HCT116 (cell line): ENCODE measurements at regions not wholly inside any gene's neighbourhood (a gene's known extent, or its start where the extent isn't known, plus 50 kb on each side); places are given as distances from the start of the nearest gene placed in this dataset.

ENCODE experiments used
- ATAC-seq: fragments of 200-7000 bp; cut with Tn5 transposase; 2 replicates; pipeline ENCODE4 v1.9.1; 2020; ENCODE audit warnings: mild to moderate bottlenecking, moderate library complexity
- BruUV-seq: library from RNA; stranded (reverse); fragments of 400-500 nt; replicated peaks from 2 replicates; lab custom pipeline; 2021; lab: Mats Ljungman, UMichigan
- CTCF ChIA-PET: fragments of 300-600 bp; sonication (Branson Sonifier 250); formaldehyde crosslinking; loops from one replicate; lab custom pipeline; 2021; ENCODE audit warnings: antibody characterized with exemption; lab: Charles Lee
- POLR2A ChIA-PET: fragments of 300-600, 350-600 bp; sonication (Branson Sonifier 250); formaldehyde crosslinking; loops from one replicate; lab custom pipeline; 2021; ENCODE audit warnings: antibody characterized with exemption; lab: Charles Lee
- RAD21 ChIA-PET, 2 experiments: fragments of 300-600 bp; sonication (Branson Sonifier 250); formaldehyde crosslinking; loops; one replicate each; lab custom pipeline; 2023; ENCODE audit warnings: low total read pairs in 2 of 2; ENCODE audit not compliant: uncharacterized antibody in 2 of 2, unreplicated experiment in 2 of 2, low non-redundant PET in 1 of 2; lab: Charles Lee
- DNase-seq: peaks from one replicate; pipeline ENCODE4 v3.0.0-alpha.2; 2010; ENCODE audit warnings: low read depth, low spot score
- H2AFZ ChIP-seq: fragments of 200-600 bp; shearing (Covaris generic), sonication (generic); 2 replicates; pipeline ENCODE4 v1.6.1; 2017; ENCODE audit warnings: low read depth, mixed run types, mixed read lengths, antibody characterized with exemption, low read length; ENCODE audit not compliant: poor library complexity, severe bottlenecking
- H3K27ac ChIP-seq: 2 replicates; pipeline ENCODE4 v1.5.1; 2012; ENCODE audit warnings: low read depth, low read length
- H3K27me3 ChIP-seq: fragments of 200-600 bp; sonication (generic); 2 replicates; pipeline ENCODE4 v1.6.1; 2016; ENCODE audit warnings: mixed run types, low read length, mixed read lengths; ENCODE audit not compliant: insufficient read depth
- H3K36me3 ChIP-seq, 2 experiments: fragments of 200-500 bp in 1 of 2; fragments of 200-600 bp in 1 of 2; sonication (Bioruptor generic) in 1 of 2; sonication (generic) in 1 of 2; 2 replicates each; pipeline versions ENCODE4 v1.5.1 to v1.6.1; 2014 to 2016; ENCODE audit warnings: low read length in 2 of 2, inconsistent platforms in 1 of 2, mixed read lengths in 1 of 2, mixed run types in 1 of 2; ENCODE audit not compliant: insufficient read depth in 2 of 2, control insufficient read depth in 1 of 2
- H3K4me1 ChIP-seq, 2 experiments: fragments of 200-600 bp in 1 of 2; sonication (generic) in 1 of 2; 2 replicates each; pipeline versions ENCODE4 v1.5.1 to v1.6.1; 2012 to 2017; ENCODE audit warnings: low read length in 2 of 2, inconsistent platforms in 1 of 2, mild to moderate bottlenecking in 1 of 2, mixed read lengths in 1 of 2, mixed run types in 1 of 2, moderate library complexity in 1 of 2; ENCODE audit not compliant: insufficient read depth in 2 of 2, control insufficient read depth in 1 of 2
- H3K4me2 ChIP-seq: fragments of 200-600 bp; sonication (generic); 2 replicates; pipeline ENCODE4 v1.6.1; 2017; ENCODE audit warnings: mixed run types, low read length, mixed read lengths
- H3K4me3 ChIP-seq, 2 experiments: fragments of 200-600 bp in 1 of 2; sonication (generic) in 1 of 2; replicated peaks in 1 of 2; 2 replicates each; pipeline ENCODE4 v1.5.1; 2011 to 2016; ENCODE audit warnings: low read length in 2 of 2, control low read depth in 1 of 2, low read depth in 1 of 2, mild to moderate bottlenecking in 1 of 2, mixed read lengths in 1 of 2, mixed run types in 1 of 2
- H3K79me2 ChIP-seq: fragments of 200-600 bp; sonication (generic); 2 replicates; pipeline ENCODE4 v1.6.1; 2017; ENCODE audit warnings: mild to moderate bottlenecking, mixed run types, low read length, moderate library complexity, mixed read lengths; ENCODE audit not compliant: insufficient read depth
- H3K9ac ChIP-seq: fragments of 200-600 bp; sonication (generic); 2 replicates; pipeline ENCODE4 v1.6.1; 2016; ENCODE audit warnings: low read length, mixed read lengths
- H3K9me2 ChIP-seq: fragments of 200-600 bp; sonication (generic), shearing (Covaris generic); 2 replicates; pipeline ENCODE4 v1.6.1; 2017; ENCODE audit warnings: mixed run types, mild to moderate bottlenecking, moderate library complexity; ENCODE audit not compliant: insufficient read depth
- H3K9me3 ChIP-seq, 2 experiments: fragments of 200-500 bp in 1 of 2; fragments of 200-600 bp in 1 of 2; sonication (Bioruptor generic) in 1 of 2; sonication (generic) in 1 of 2; 2 replicates each; pipeline ENCODE4 v1.6.1; 2014 to 2017; ENCODE audit warnings: low read length in 2 of 2, mixed read lengths in 2 of 2, inconsistent platforms in 1 of 2, low read depth in 1 of 2, mild to moderate bottlenecking in 1 of 2, mixed run types in 1 of 2, moderate library complexity in 1 of 2; ENCODE audit not compliant: control insufficient read depth in 1 of 2, insufficient read depth in 1 of 2
- H4K20me1 ChIP-seq: fragments of 200-600 bp; sonication (generic), shearing (Covaris generic); 2 replicates; pipeline ENCODE4 v1.6.1; 2017; ENCODE audit warnings: mixed run types, mild to moderate bottlenecking, moderate library complexity; ENCODE audit not compliant: insufficient read depth
- CEBPB ChIP-seq: IDR thresholded peaks from 2 replicates; pipeline ENCODE4 v1.6.1; 2012; ENCODE audit warnings: low read depth
- EZH2phosphoT487 ChIP-seq: fragments of 200-600 bp; IDR thresholded peaks from 2 replicates; pipeline ENCODE4 v1.6.1; 2018; ENCODE audit warnings: antibody characterized with exemption, borderline replicate concordance
- FOSL1 ChIP-seq: IDR thresholded peaks from 2 replicates; pipeline ENCODE4 v1.6.1; 2012; ENCODE audit warnings: low read depth
- JUND ChIP-seq: IDR thresholded peaks from 2 replicates; pipeline ENCODE4 v1.6.1; 2012
- POLR2A ChIP-seq: IDR thresholded peaks from 2 replicates; pipeline ENCODE4 v1.7.0; 2011; ENCODE audit warnings: borderline replicate concordance; ENCODE audit not compliant: insufficient read depth, insufficient read length; ENCODE audit errors: extremely low read depth
- POLR2AphosphoS5 ChIP-seq: IDR thresholded peaks from 2 replicates; pipeline ENCODE4 v1.6.1; 2011; ENCODE audit warnings: mild to moderate bottlenecking, low read depth, low read length, moderate library complexity
- TCF7L2 ChIP-seq: IDR thresholded peaks from 2 replicates; pipeline ENCODE4 v1.7.0; 2011; ENCODE audit warnings: borderline replicate concordance, inconsistent platforms; ENCODE audit not compliant: insufficient read depth, insufficient read length; ENCODE audit errors: extremely low read depth
- ZFX ChIP-seq: fragments of 450-650 bp; IDR thresholded peaks from 2 replicates; pipeline ENCODE4 v1.6.1; 2017
- ZNF274 ChIP-seq: fragments of 200-500 bp; sonication (Bioruptor generic); IDR thresholded peaks from 2 replicates; pipeline ENCODE4 v1.6.1; 2014; ENCODE audit warnings: mild to moderate bottlenecking, low read depth, low read length, inconsistent platforms
- intact Hi-C: fragments of 100-400 bp; cut with micrococcal nuclease; formaldehyde crosslinking; loops from 2 replicates; pipeline ENCODE4 v1.10.0; 2022
- TF ChIP-seq, protein P1 (sequence below): IDR thresholded peaks from 2 replicates; pipeline ENCODE4 v1.6.1; 2012; ENCODE audit warnings: low read depth
- TF ChIP-seq, protein P2 (sequence below): IDR thresholded peaks from 2 replicates; pipeline ENCODE4 v1.6.1; 2011; ENCODE audit warnings: mild to moderate bottlenecking, low read length, moderate library complexity; ENCODE audit not compliant: insufficient replicate concordance; ENCODE audit errors: extremely low read depth
- TF ChIP-seq, protein P3 (sequence below), 3 experiments: fragments of 200-600 bp in 1 of 3; sonication (generic) in 1 of 3; IDR thresholded peaks in 2 of 3; conservative IDR thresholded peaks in 1 of 3; 2 replicates each; pipeline ENCODE4 v1.5.1; 2012 to 2017; ENCODE audit warnings: low read depth in 2 of 3, low read length in 2 of 3, antibody characterized with exemption in 1 of 3, borderline replicate concordance in 1 of 3, control low read depth in 1 of 3, mild to moderate bottlenecking in 1 of 3, mixed read lengths in 1 of 3, mixed run types in 1 of 3, moderate library complexity in 1 of 3; ENCODE audit not compliant: insufficient read depth in 1 of 3

DNA sequence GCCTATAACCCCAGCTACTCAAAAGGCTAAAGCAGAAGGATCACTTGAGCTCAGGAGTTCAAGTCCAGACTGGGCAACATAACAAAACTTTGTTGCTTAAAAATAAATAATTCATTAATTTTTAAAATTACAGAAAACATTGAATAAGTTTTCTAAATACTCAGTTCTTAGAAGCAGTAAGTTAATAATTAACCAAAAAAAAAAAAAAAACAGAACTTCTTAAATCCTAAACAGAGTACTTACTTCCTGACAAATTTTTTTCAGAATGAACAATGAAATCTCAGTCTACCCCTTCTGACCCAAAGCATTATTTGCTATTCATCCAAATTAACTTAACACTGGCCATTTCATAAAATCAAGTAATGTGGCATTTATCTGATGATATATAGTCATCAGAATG, 65.4 kb upstream of the ARHGAP32 start:
- intact Hi-C loops = no loop called here
- TF ChIP-seq, protein P1, sequence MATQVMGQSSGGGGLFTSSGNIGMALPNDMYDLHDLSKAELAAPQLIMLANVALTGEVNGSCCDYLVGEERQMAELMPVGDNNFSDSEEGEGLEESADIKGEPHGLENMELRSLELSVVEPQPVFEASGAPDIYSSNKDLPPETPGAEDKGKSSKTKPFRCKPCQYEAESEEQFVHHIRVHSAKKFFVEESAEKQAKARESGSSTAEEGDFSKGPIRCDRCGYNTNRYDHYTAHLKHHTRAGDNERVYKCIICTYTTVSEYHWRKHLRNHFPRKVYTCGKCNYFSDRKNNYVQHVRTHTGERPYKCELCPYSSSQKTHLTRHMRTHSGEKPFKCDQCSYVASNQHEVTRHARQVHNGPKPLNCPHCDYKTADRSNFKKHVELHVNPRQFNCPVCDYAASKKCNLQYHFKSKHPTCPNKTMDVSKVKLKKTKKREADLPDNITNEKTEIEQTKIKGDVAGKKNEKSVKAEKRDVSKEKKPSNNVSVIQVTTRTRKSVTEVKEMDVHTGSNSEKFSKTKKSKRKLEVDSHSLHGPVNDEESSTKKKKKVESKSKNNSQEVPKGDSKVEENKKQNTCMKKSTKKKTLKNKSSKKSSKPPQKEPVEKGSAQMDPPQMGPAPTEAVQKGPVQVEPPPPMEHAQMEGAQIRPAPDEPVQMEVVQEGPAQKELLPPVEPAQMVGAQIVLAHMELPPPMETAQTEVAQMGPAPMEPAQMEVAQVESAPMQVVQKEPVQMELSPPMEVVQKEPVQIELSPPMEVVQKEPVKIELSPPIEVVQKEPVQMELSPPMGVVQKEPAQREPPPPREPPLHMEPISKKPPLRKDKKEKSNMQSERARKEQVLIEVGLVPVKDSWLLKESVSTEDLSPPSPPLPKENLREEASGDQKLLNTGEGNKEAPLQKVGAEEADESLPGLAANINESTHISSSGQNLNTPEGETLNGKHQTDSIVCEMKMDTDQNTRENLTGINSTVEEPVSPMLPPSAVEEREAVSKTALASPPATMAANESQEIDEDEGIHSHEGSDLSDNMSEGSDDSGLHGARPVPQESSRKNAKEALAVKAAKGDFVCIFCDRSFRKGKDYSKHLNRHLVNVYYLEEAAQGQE = no peak
- TF ChIP-seq, protein P2, sequence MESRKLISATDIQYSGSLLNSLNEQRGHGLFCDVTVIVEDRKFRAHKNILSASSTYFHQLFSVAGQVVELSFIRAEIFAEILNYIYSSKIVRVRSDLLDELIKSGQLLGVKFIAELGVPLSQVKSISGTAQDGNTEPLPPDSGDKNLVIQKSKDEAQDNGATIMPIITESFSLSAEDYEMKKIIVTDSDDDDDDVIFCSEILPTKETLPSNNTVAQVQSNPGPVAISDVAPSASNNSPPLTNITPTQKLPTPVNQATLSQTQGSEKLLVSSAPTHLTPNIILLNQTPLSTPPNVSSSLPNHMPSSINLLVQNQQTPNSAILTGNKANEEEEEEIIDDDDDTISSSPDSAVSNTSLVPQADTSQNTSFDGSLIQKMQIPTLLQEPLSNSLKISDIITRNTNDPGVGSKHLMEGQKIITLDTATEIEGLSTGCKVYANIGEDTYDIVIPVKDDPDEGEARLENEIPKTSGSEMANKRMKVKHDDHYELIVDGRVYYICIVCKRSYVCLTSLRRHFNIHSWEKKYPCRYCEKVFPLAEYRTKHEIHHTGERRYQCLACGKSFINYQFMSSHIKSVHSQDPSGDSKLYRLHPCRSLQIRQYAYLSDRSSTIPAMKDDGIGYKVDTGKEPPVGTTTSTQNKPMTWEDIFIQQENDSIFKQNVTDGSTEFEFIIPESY = no peak
- no peak for TF ChIP-seq TCF7L2
- TF ChIP-seq JUND = no peak
- TF ChIP-seq CEBPB = no peak
- TF ChIP-seq ZNF274 = no peak
- TF ChIP-seq, protein P3, sequence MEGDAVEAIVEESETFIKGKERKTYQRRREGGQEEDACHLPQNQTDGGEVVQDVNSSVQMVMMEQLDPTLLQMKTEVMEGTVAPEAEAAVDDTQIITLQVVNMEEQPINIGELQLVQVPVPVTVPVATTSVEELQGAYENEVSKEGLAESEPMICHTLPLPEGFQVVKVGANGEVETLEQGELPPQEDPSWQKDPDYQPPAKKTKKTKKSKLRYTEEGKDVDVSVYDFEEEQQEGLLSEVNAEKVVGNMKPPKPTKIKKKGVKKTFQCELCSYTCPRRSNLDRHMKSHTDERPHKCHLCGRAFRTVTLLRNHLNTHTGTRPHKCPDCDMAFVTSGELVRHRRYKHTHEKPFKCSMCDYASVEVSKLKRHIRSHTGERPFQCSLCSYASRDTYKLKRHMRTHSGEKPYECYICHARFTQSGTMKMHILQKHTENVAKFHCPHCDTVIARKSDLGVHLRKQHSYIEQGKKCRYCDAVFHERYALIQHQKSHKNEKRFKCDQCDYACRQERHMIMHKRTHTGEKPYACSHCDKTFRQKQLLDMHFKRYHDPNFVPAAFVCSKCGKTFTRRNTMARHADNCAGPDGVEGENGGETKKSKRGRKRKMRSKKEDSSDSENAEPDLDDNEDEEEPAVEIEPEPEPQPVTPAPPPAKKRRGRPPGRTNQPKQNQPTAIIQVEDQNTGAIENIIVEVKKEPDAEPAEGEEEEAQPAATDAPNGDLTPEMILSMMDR (IDR thresholded peaks at IDR 0.05 in 2 of 3, conservative IDR thresholded peaks at IDR 0.05 in 1 of 3; ENCODE audit: borderline replicate concordance in 1 of 3, insufficient read depth in 1 of 3, low read depth in 2 of 3, low read length in 2 of 3) = no peak
- TF ChIP-seq EZH2phosphoT487 = no peak
- no peak for TF ChIP-seq POLR2AphosphoS5
- TF ChIP-seq POLR2A = no peak
- TF ChIP-seq ZFX = no peak
- no peak for TF ChIP-seq FOSL1
- RAD21 ChIA-PET = no interaction called here
- no peak overlapping the region for H3K4me2 ChIP-seq
- H3K4me3 ChIP-seq = no peak overlapping the region
- H3K79me2 ChIP-seq = peaks cover 80% of the 10 kb centered on the region
- ATAC-seq = no peak
- no peaks in the 10 kb centered on the region for H3K9me2 ChIP-seq
- no peaks in the 10 kb centered on the region for H3K9me3 ChIP-seq
- H2AFZ ChIP-seq = no peak overlapping the region
- CTCF ChIA-PET = no interaction called here
- no peak for DNase-seq
- no TSS peak for BruUV-seq
- no peak overlapping the region for H3K9ac ChIP-seq
- no peaks in the 10 kb centered on the region for H3K36me3 ChIP-seq
- H3K27ac ChIP-seq = no peak overlapping the region
- peaks cover 5 to 8% of the 10 kb centered on the region in 2 experiments; a peak in 2 of 4 replicates for H3K4me1 ChIP-seq
- POLR2A ChIA-PET = no interaction called here
- H4K20me1 ChIP-seq = no peaks in the 10 kb centered on the region
- H3K27me3 ChIP-seq = no peaks in the 10 kb centered on the region
